ENCODE measurements at regions not wholly inside any gene's neighbourhood (a gene's known extent, or its start where the extent isn't known, plus 50 kb on each side); places are given as distances from the start of the nearest gene placed in this dataset.

DNA sequence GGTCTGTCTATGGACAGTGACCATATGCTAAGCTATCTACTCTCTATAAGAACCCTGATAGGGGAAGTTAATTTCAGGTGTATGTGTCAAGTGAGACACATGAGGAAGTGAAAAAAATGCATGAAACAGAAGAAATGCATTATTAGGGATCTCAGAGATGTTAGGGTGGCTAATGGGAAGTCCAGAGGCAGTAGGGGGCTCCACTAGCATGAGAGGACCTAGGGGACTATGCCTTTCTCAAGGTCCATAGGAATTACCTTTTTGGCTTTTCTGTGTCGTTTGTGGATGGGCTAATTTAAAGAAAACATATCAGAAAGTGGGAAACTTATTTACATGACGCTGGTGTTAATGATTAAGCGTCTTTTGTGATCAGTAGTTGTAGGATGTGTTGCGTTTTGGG lies 1653.2 kb downstream of the DPP10 start:
- TF ChIP-seq TAF1 (IDR thresholded peaks at IDR 0.05; ENCODE audit: low read depth, low read length) (no peak), KDM5A (IDR thresholded peaks at IDR 0.05; ENCODE audit: low read length) (no peak), EZH2 (IDR thresholded peaks at IDR 0.05; ENCODE audit: low read depth, low read length, severe bottlenecking) (no peak), POLR2AphosphoS5 (IDR thresholded peaks at IDR 0.05; ENCODE audit: low read depth, low read length) (no peak)
- TF ChIP-seq, protein P1, sequence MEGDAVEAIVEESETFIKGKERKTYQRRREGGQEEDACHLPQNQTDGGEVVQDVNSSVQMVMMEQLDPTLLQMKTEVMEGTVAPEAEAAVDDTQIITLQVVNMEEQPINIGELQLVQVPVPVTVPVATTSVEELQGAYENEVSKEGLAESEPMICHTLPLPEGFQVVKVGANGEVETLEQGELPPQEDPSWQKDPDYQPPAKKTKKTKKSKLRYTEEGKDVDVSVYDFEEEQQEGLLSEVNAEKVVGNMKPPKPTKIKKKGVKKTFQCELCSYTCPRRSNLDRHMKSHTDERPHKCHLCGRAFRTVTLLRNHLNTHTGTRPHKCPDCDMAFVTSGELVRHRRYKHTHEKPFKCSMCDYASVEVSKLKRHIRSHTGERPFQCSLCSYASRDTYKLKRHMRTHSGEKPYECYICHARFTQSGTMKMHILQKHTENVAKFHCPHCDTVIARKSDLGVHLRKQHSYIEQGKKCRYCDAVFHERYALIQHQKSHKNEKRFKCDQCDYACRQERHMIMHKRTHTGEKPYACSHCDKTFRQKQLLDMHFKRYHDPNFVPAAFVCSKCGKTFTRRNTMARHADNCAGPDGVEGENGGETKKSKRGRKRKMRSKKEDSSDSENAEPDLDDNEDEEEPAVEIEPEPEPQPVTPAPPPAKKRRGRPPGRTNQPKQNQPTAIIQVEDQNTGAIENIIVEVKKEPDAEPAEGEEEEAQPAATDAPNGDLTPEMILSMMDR (IDR thresholded peaks at IDR 0.05; ENCODE audit: control extremely low read depth in 1 of 3, insufficient read depth in 1 of 3, low read depth in 1 of 3, low read length in 3 of 3): peak in 1 of 3 experiments; percentile 29; a peak in 1 of 4 replicates

Data from H1 (cell line).